HCT116 (cell line): ENCODE measurements at regions not wholly inside any gene's neighbourhood (a gene's known extent, or its start where the extent isn't known, plus 50 kb on each side); places are given as distances from the start of the nearest gene placed in this dataset.

Experiments used
- ATAC-seq: fragments of 200-7000 bp; cut with Tn5 transposase; 2 replicates; pipeline ENCODE4 v1.9.1; 2020; ENCODE audit warnings: mild to moderate bottlenecking, moderate library complexity
- BruUV-seq: library from RNA; stranded (reverse); fragments of 400-500 nt; replicated peaks from 2 replicates; lab custom pipeline; 2021; lab: Mats Ljungman, UMichigan
- CTCF ChIA-PET: fragments of 300-600 bp; sonication (Branson Sonifier 250); formaldehyde crosslinking; loops from one replicate; lab custom pipeline; 2021; ENCODE audit warnings: antibody characterized with exemption; lab: Charles Lee
- POLR2A ChIA-PET: fragments of 300-600, 350-600 bp; sonication (Branson Sonifier 250); formaldehyde crosslinking; loops from one replicate; lab custom pipeline; 2021; ENCODE audit warnings: antibody characterized with exemption; lab: Charles Lee
- RAD21 ChIA-PET, 2 experiments: fragments of 300-600 bp; sonication (Branson Sonifier 250); formaldehyde crosslinking; loops; one replicate each; lab custom pipeline; 2023; ENCODE audit warnings: low total read pairs in 2 of 2; ENCODE audit not compliant: uncharacterized antibody in 2 of 2, unreplicated experiment in 2 of 2, low non-redundant PET in 1 of 2; lab: Charles Lee
- DNase-seq: peaks from one replicate; pipeline ENCODE4 v3.0.0-alpha.2; 2010; ENCODE audit warnings: low read depth, low spot score
- H2AFZ ChIP-seq: fragments of 200-600 bp; shearing (Covaris generic), sonication (generic); 2 replicates; pipeline ENCODE4 v1.6.1; 2017; ENCODE audit warnings: low read depth, mixed run types, mixed read lengths, antibody characterized with exemption, low read length; ENCODE audit not compliant: poor library complexity, severe bottlenecking
- H3K27ac ChIP-seq: 2 replicates; pipeline ENCODE4 v1.5.1; 2012; ENCODE audit warnings: low read depth, low read length
- H3K27me3 ChIP-seq: fragments of 200-600 bp; sonication (generic); 2 replicates; pipeline ENCODE4 v1.6.1; 2016; ENCODE audit warnings: mixed run types, low read length, mixed read lengths; ENCODE audit not compliant: insufficient read depth
- H3K36me3 ChIP-seq, 2 experiments: fragments of 200-500 bp in 1 of 2; fragments of 200-600 bp in 1 of 2; sonication (Bioruptor generic) in 1 of 2; sonication (generic) in 1 of 2; 2 replicates each; pipeline versions ENCODE4 v1.5.1 to v1.6.1; 2014 to 2016; ENCODE audit warnings: low read length in 2 of 2, inconsistent platforms in 1 of 2, mixed read lengths in 1 of 2, mixed run types in 1 of 2; ENCODE audit not compliant: insufficient read depth in 2 of 2, control insufficient read depth in 1 of 2
- H3K4me1 ChIP-seq, 2 experiments: fragments of 200-600 bp in 1 of 2; sonication (generic) in 1 of 2; 2 replicates each; pipeline versions ENCODE4 v1.5.1 to v1.6.1; 2012 to 2017; ENCODE audit warnings: low read length in 2 of 2, inconsistent platforms in 1 of 2, mild to moderate bottlenecking in 1 of 2, mixed read lengths in 1 of 2, mixed run types in 1 of 2, moderate library complexity in 1 of 2; ENCODE audit not compliant: insufficient read depth in 2 of 2, control insufficient read depth in 1 of 2
- H3K4me2 ChIP-seq: fragments of 200-600 bp; sonication (generic); 2 replicates; pipeline ENCODE4 v1.6.1; 2017; ENCODE audit warnings: mixed run types, low read length, mixed read lengths
- H3K4me3 ChIP-seq, 2 experiments: fragments of 200-600 bp in 1 of 2; sonication (generic) in 1 of 2; replicated peaks in 1 of 2; 2 replicates each; pipeline ENCODE4 v1.5.1; 2011 to 2016; ENCODE audit warnings: low read length in 2 of 2, control low read depth in 1 of 2, low read depth in 1 of 2, mild to moderate bottlenecking in 1 of 2, mixed read lengths in 1 of 2, mixed run types in 1 of 2
- H3K79me2 ChIP-seq: fragments of 200-600 bp; sonication (generic); 2 replicates; pipeline ENCODE4 v1.6.1; 2017; ENCODE audit warnings: mild to moderate bottlenecking, mixed run types, low read length, moderate library complexity, mixed read lengths; ENCODE audit not compliant: insufficient read depth
- H3K9ac ChIP-seq: fragments of 200-600 bp; sonication (generic); 2 replicates; pipeline ENCODE4 v1.6.1; 2016; ENCODE audit warnings: low read length, mixed read lengths
- H3K9me2 ChIP-seq: fragments of 200-600 bp; sonication (generic), shearing (Covaris generic); 2 replicates; pipeline ENCODE4 v1.6.1; 2017; ENCODE audit warnings: mixed run types, mild to moderate bottlenecking, moderate library complexity; ENCODE audit not compliant: insufficient read depth
- H3K9me3 ChIP-seq, 2 experiments: fragments of 200-500 bp in 1 of 2; fragments of 200-600 bp in 1 of 2; sonication (Bioruptor generic) in 1 of 2; sonication (generic) in 1 of 2; 2 replicates each; pipeline ENCODE4 v1.6.1; 2014 to 2017; ENCODE audit warnings: low read length in 2 of 2, mixed read lengths in 2 of 2, inconsistent platforms in 1 of 2, low read depth in 1 of 2, mild to moderate bottlenecking in 1 of 2, mixed run types in 1 of 2, moderate library complexity in 1 of 2; ENCODE audit not compliant: control insufficient read depth in 1 of 2, insufficient read depth in 1 of 2
- H4K20me1 ChIP-seq: fragments of 200-600 bp; sonication (generic), shearing (Covaris generic); 2 replicates; pipeline ENCODE4 v1.6.1; 2017; ENCODE audit warnings: mixed run types, mild to moderate bottlenecking, moderate library complexity; ENCODE audit not compliant: insufficient read depth
- ATF3 ChIP-seq: IDR thresholded peaks from 2 replicates; pipeline ENCODE4 v1.6.1; 2012
- CEBPB ChIP-seq: IDR thresholded peaks from 2 replicates; pipeline ENCODE4 v1.6.1; 2012; ENCODE audit warnings: low read depth
- EGR1 ChIP-seq: IDR thresholded peaks from 2 replicates; pipeline ENCODE4 v1.6.1; 2012; ENCODE audit warnings: low read depth
- ELF1 ChIP-seq: IDR thresholded peaks from 2 replicates; pipeline ENCODE4 v1.6.1; 2012; ENCODE audit warnings: low read depth, borderline replicate concordance
- EZH2 ChIP-seq: fragments of 200-600 bp; sonication (generic); IDR thresholded peaks from 2 replicates; pipeline ENCODE4 v1.6.1; 2017; ENCODE audit warnings: antibody characterized with exemption, mixed run types
- EZH2phosphoT487 ChIP-seq: fragments of 200-600 bp; IDR thresholded peaks from 2 replicates; pipeline ENCODE4 v1.6.1; 2018; ENCODE audit warnings: antibody characterized with exemption, borderline replicate concordance
- FOSL1 ChIP-seq: IDR thresholded peaks from 2 replicates; pipeline ENCODE4 v1.6.1; 2012; ENCODE audit warnings: low read depth
- MAX ChIP-seq: IDR thresholded peaks from 2 replicates; pipeline ENCODE4 v1.6.1; 2012
- POLR2A ChIP-seq: IDR thresholded peaks from 2 replicates; pipeline ENCODE4 v1.7.0; 2011; ENCODE audit warnings: borderline replicate concordance; ENCODE audit not compliant: insufficient read depth, insufficient read length; ENCODE audit errors: extremely low read depth
- RAD21 ChIP-seq: IDR thresholded peaks from 2 replicates; pipeline ENCODE4 v1.6.1; 2012; ENCODE audit warnings: low read depth, mild to moderate bottlenecking
- SIN3A ChIP-seq: IDR thresholded peaks from 2 replicates; pipeline ENCODE4 v1.6.1; 2012; ENCODE audit warnings: low read depth
- SP1 ChIP-seq: IDR thresholded peaks from 2 replicates; pipeline ENCODE4 v1.6.1; 2012; ENCODE audit warnings: low read depth
- SRF ChIP-seq: IDR thresholded peaks from 2 replicates; pipeline ENCODE4 v1.6.1; 2012; ENCODE audit warnings: low read depth
- TCF7L2 ChIP-seq: IDR thresholded peaks from 2 replicates; pipeline ENCODE4 v1.7.0; 2011; ENCODE audit warnings: borderline replicate concordance, inconsistent platforms; ENCODE audit not compliant: insufficient read depth, insufficient read length; ENCODE audit errors: extremely low read depth
- YY1 ChIP-seq: IDR thresholded peaks from 2 replicates; pipeline ENCODE4 v1.6.1; 2011; ENCODE audit warnings: low read length, low read depth, moderate library complexity, mild to moderate bottlenecking; ENCODE audit not compliant: insufficient replicate concordance; ENCODE audit errors: extremely low read depth
- ZFX ChIP-seq: fragments of 450-650 bp; IDR thresholded peaks from 2 replicates; pipeline ENCODE4 v1.6.1; 2017
- intact Hi-C: fragments of 100-400 bp; cut with micrococcal nuclease; formaldehyde crosslinking; loops from 2 replicates; pipeline ENCODE4 v1.10.0; 2022

GRCh38 chr2:128384956-128385355, 66.3 kb upstream of the HS6ST1 start:
- Histone ChIP-seq H3K79me2 (no peaks in the 10 kb centered on the region), H3K4me1 (no peaks in the 10 kb centered on the region)
- CTCF ChIA-PET = no interaction called here
- TF ChIP-seq EZH2 (no peak), CEBPB (no peak), YY1 (no peak), EGR1 (no peak), SP1 (no peak), ZFX (no peak), POLR2A (no peak), RAD21 (no peak), SRF (no peak), TCF7L2 (no peak), FOSL1 (no peak), ELF1 (no peak), MAX (no peak), SIN3A (no peak), EZH2phosphoT487 (no peak), ATF3 (no peak)
- TF ChIP-seq, all 23 proteins: peak for 0
- POLR2A ChIA-PET = no interaction called here
- ATAC-seq (no peak), DNase-seq (no peak)
- no peaks in the 10 kb centered on the region for H4K20me1 ChIP-seq
- no peaks in the 10 kb centered on the region for H3K36me3 ChIP-seq
- no peak overlapping the region for H3K27ac ChIP-seq
- H3K27me3 ChIP-seq = no peaks in the 10 kb centered on the region
- no peak overlapping the region for H3K4me3 ChIP-seq
- no peak overlapping the region for H2AFZ ChIP-seq
- H3K4me2 ChIP-seq = no peak overlapping the region
- RAD21 ChIA-PET = no interaction called here
- no peaks in the 10 kb centered on the region for H3K9me3 ChIP-seq
- no peaks in the 10 kb centered on the region for H3K9me2 ChIP-seq
- H3K9ac ChIP-seq = no peak overlapping the region
- intact Hi-C loops = no loop called here
- no TSS peak for BruUV-seq
